ENCODE measurements at regions not wholly inside any gene's neighbourhood (a gene's known extent, or its start where the extent isn't known, plus 50 kb on each side); places are given as distances from the start of the nearest gene placed in this dataset.
"Not testable (repeated sequence)": the region's sequence is repeated elsewhere in the genome, so short reads cannot be mapped to it uniquely, and the experiment has no call there.

- not testable (repeated sequence) for FAIRE-seq; DNase-seq (ENCODE audit: extremely low spot score, insufficient read length, low read depth)
Observed at GRCh38 chr12:83260126-83260525, 573.4 kb downstream of the TMTC2 start.

GRCh38 chr12:83257726-83258125, 571.0 kb downstream of the TMTC2 start:
- FAIRE-seq (no peak), DNase-seq (ENCODE audit: extremely low spot score, insufficient read length, low read depth) (no peak)

DNA sequence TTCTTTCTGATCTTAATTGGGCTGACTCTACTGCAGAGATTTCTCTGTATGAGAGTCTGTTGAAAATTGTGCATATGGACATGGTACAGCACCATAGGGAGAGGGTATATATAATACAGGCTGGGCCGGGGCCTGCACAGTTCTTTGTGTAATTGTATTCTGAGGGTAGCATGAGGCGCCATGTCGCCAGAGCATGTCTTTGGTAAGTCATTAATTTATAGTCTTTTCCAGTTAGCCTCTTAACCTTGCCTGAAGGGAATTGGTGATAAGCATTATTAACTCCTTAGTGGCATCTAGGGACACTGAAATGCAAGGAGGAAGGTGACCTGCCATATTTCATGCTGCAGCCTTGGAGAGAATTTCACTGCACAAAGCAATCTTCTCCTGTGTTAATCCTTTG, 569.9 kb downstream of the TMTC2 start:
- no peak for FAIRE-seq
- DNase-seq (ENCODE audit: extremely low spot score, insufficient read length, low read depth): no peak

- DNase-seq (ENCODE audit: extremely low spot score, insufficient read length, low read depth) (no peak), FAIRE-seq (no peak)
Observed at GRCh38 chr12:83250866-83251265, 564.2 kb downstream of the TMTC2 start.

- no peak for DNase-seq (ENCODE audit: extremely low spot score, insufficient read length, low read depth)
Observed at GRCh38 chr12:83245156-83245555, 558.5 kb downstream of the TMTC2 start.

DNA sequence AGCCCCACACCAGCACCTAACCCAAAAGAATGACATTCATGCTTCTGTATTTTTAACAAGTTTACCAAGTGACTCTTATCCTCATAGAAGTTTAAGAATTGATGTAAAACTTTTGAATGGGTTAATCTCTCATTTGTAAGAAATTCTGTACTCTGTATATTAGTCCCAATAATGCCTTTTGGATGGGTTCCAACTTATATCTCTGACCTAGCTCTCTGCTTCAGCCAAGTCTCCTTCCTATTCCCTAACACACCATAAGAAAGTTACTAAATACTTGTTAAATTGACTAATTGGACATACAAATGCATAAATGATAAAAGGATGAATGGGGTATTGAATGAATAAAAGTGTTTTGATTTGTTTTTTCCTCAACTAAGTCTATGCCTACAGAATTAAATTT, 557.3 kb downstream of the TMTC2 start:
- FAIRE-seq: no peak

More at GRCh38 chr12:83245156-83245555, 558.5 kb downstream of the TMTC2 start:
- no peak for FAIRE-seq

DNA sequence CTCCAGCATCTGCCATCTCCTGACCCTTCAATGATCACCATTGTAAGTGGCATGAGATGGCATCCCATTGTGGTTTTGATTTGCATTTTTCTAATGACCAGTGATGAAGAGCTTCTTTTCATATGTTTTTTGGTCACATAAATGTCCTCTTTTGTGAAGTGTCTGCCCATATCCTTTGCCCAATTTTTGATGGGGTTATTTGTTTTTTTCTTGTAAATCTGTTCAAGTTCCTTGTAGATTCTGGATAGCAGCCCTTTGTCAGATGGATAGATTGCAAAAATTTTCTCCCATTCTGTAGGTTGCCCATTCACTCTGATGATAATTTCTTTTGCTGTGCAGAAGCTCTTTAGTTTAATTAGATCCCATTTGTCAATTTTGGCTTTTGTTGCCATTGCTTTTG, 547.3 kb downstream of the TMTC2 start:
- DNase-seq (ENCODE audit: extremely low spot score, insufficient read length, low read depth): not testable (repeated sequence)
- peak; percentile 15 for FAIRE-seq

More for the DNA sequence above, 557.3 kb downstream of the TMTC2 start:
- DNase-seq (ENCODE audit: extremely low spot score, insufficient read length, low read depth): no peak

- not testable (repeated sequence) for DNase-seq (ENCODE audit: extremely low spot score, insufficient read length, low read depth); FAIRE-seq
Observed at GRCh38 chr12:83226960-83227359, 540.3 kb downstream of the TMTC2 start.

GRCh38 chr12:83225806-83226205, 539.1 kb downstream of the TMTC2 start:
- no peak for FAIRE-seq
- DNase-seq (ENCODE audit: extremely low spot score, insufficient read length, low read depth): no peak

- no peak for FAIRE-seq
- DNase-seq (ENCODE audit: extremely low spot score, insufficient read length, low read depth): no peak
Observed at GRCh38 chr12:83224012-83224411, 537.3 kb downstream of the TMTC2 start.

GRCh38 chr12:83220774-83221173, 534.1 kb downstream of the TMTC2 start:
- DNase-seq (ENCODE audit: extremely low spot score, insufficient read length, low read depth): no peak
- no peak for FAIRE-seq

GRCh38 chr12:83216230-83216629, 529.5 kb downstream of the TMTC2 start:
- no peak for FAIRE-seq

GRCh38 chr12:83214185-83214584, 527.5 kb downstream of the TMTC2 start:
- FAIRE-seq (no peak), DNase-seq (ENCODE audit: extremely low spot score, insufficient read length, low read depth) (no peak)

More at GRCh38 chr12:83216230-83216629, 529.5 kb downstream of the TMTC2 start:
- no peak for DNase-seq (ENCODE audit: extremely low spot score, insufficient read length, low read depth)

DNA sequence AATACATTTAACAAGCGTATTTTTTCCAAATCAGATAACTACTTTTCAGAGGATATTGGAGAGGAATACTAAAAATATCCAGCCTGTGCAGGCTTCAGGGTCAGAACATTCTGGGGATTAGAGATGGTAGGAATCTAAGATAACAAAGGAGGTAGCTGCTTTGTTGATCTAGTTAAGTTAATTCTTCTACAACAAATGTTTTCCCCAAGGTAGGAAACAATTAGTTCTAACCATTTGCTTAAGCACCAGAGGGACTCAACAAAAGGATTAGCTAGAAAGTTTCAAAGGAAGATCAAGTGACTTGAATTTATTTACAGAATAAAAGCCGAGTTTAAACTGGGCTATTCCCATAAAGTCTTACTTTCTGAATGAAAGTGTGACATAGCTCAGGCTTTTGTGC, 524.2 kb downstream of the TMTC2 start:
- FAIRE-seq (no peak), DNase-seq (ENCODE audit: extremely low spot score, insufficient read length, low read depth) (no peak)

- no peak for DNase-seq (ENCODE audit: extremely low spot score, insufficient read length, low read depth)
- no peak for FAIRE-seq
Observed at GRCh38 chr12:83199069-83199468, 512.4 kb downstream of the TMTC2 start.

DNA sequence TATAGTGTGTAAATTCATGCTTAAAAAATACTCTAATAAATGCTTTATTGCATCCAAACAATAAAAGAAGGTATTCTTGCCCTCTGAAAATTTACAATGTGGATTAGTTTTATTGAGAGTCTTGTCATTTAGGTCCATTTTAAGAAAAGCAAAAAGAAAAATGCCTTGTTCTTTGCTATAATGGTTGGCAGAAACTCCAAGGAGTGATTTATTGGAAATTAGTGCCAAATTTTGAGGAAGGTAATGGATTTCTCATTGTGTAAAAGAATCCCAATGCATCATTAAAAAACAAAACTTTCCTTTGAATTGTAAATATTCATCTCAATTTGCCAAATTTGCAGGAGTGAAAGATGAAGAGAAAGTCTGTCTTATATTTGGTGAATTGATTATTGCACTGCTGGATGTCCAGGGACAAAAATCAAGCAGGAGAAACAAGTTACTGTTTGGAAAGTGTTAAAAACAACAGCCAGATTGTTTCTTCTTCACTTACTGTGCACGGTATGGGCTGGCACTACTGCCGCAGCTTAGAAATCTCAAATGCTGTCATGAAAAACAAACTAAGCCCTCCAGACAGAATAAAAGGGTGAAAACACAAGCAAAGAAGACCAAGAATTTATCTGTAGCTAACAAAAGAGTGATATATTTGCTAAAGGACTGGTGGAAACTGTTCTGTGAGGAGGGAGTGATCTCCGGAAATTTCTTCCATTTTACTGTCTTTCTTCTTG, 511.7 kb downstream of the TMTC2 start:
- FAIRE-seq: no peak
- DNase-seq (ENCODE audit: extremely low spot score, insufficient read length, low read depth): no peak

DNA sequence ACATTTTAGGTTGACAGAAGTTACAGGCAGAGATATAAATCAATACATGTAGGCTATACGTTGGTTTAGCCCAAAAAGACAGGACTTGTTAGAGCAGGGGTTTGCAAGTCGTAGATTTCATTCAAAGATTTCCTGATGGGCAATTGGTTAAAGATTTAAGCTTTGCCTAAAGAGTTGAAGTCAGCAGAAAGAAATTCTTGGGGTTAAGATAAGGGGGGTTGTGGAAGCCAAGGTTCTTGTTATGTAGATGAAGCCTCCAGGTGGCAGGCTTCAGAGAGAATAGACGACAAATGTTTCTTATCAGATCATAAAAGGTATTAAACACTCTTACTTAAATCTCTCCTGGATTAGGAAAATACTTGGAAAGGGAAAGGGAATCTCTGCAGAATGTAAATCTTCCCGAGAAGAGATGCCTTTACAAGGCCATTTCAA, 510.8 kb downstream of the TMTC2 start:
- FAIRE-seq: no peak
- DNase-seq (ENCODE audit: extremely low spot score, insufficient read length, low read depth): no peak

DNA sequence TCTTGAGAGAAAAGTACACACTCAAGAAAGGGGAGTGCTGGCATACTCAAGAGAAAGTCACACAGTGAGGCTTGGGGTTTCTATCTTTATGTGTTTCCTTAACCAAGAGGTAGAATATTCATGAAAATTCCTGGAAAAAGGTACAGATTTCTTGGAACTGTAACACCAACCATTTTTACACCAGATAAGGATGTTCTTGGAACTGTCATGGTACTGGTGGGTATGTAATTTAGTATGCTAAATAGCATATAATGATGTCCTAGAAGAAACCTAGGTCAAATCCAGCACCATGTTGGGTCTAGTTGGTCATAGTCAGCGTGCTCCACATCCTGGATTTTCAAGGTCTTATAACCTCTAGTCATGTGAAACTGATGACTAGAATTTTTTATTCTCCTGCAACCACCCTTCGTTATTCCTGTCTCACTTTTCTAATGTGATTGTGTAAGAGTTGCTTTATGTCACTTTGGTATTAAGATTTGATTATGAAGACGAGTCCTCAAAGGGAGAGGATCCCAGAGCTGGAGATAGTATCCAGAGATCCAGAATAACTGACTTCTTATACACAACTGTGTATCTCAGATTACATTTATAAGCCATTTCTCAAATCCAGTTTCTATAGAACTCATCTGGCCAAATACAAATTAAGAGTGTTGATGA, 510.1 kb downstream of the TMTC2 start:
- DNase-seq (ENCODE audit: extremely low spot score, insufficient read length, low read depth) (no peak), FAIRE-seq (no peak)

DNA sequence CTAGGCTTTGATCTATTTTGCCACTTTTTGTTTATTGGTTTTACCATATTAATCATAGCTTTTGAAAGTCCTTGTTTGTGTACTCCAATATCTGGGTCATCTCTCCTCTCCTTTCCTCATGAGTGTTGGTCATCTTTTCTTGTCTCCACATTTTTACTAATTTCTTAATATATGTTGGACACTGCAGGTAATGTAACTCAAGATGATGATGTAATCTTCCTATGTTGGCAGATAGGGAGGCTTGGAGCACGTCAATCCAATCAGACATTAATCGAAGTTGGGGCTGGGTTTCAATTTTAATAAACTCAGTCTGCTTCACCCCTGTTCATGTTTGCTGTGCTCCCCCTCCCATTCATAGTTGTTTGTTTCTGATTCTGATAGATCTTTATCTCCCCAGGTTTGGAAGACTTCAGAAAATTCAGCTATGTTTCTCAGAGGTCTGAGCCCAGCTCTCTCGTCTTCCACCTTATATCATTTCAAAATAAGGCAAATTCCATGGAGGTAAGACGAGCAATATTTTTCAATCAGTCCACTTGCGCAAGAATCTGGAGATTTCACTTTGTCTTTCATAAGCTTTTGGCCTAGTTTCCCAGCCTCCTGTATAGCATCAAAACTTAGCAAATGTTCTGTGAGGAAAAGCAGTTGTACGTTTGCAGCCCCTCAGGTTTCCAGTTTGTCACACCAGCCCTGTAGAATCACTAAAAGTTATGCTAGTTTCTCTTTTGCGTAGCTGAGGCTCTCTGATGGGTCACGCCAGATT, 504.1 kb downstream of the TMTC2 start:
- no peak for FAIRE-seq
- DNase-seq (ENCODE audit: extremely low spot score, insufficient read length, low read depth): no peak

GRCh38 chr12:83186419-83186818, 499.7 kb downstream of the TMTC2 start:
- no peak for DNase-seq (ENCODE audit: extremely low spot score, insufficient read length, low read depth)
- FAIRE-seq: no peak

DNA sequence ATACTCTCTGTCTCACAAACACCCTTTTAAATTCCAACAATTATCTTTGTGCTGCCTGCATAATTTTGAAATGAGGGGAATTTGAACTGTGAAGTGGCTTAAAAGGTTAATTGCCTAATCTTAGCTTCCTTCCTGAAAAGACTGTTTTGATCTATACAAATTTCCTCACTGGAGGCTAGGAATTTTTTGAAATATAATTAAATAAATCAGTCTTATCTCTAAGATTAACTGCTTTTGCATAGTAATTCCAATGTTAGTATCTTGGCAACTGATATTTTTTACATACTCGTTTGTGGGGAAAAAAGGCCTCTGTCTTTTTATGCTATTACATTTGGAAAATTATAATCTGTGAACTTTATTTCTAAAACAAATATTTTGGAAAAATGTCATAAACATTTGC, 498.5 kb downstream of the TMTC2 start:
- no peak for FAIRE-seq
- DNase-seq (ENCODE audit: extremely low spot score, insufficient read length, low read depth): no peak

All from GM18507 (cell line).